Stimulated activated CD4-positive, alpha-beta T cell treated with anti-CD3 and anti-CD28 coated beads, Interleukin-2, amount 100 ng/mL, for 4 hours (primary cell): ENCODE measurements at regions not wholly inside any gene's neighbourhood (a gene's known extent, or its start where the extent isn't known, plus 50 kb on each side); places are given as distances from the start of the nearest gene placed in this dataset.
"Not testable (repeated sequence)": the region's sequence is repeated elsewhere in the genome, so short reads cannot be mapped to it uniquely, and the experiment has no call there.

Source experiments
- DNase-seq: peaks from one replicate; pipeline ENCODE4 v3.0.0-alpha.2; 2020; ENCODE audit warnings: low read depth

DNA sequence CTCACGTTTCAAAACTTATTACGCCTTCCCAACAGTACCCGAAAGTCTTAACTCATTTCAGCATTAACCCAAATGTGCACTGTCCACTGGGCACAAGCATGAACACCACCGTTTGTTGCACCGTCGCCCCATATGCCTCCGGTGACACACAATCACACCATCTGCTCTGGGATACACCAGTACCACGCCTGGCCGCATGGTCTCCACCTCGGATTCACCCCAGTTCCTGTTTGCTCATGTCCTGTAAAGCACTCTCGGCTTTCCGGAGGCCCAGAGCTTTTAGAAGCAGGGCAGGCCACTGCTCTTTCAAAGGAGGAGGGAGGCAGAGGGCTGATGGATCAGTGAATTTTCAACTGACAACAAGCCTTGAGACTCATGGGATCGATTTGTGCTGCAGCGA, 1570.0 kb upstream of the DEFB115 start:
- DNase-seq: no peak

DNA sequence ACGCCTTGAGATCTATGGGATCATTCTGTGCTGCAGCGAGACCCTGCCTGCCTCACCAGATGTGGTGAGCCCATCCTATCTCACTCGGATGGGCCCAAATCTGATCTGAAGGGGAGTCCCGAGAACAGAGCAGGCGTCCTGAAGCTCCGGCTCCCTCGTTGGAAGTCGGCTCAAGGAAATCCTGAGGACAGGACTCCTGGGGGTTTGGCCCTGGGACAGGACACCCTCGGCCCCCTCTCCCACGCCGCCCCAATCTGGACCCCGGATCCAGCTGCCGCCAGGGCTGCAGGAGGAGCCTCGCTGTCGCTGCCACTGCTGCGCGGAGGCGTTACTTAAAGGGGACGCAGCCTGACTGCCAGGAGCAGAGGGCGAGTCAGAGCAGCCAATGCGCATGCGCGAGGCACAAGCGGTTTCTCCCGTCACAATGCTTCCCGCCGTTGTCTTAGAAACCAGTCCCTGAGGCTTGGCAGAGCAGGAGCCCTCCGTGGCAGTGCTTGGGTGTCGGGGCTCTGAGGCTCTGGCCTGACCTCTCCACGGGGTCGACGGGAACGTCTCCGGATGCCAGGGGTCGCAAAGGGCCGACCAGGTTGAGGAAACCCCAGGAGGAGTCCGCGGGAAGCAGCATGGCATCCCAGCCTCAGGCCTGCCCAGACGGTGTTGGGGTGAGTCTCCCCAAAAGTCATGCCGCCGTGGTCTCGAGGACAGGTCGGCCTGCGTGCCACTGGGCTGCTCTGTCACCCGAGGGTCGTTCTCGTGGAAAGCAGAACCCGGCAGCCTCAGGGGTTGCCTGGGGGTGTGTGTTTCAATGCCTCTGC, 1567.8 kb upstream of the DEFB115 start:
- peak; percentile 28 for DNase-seq

DNA sequence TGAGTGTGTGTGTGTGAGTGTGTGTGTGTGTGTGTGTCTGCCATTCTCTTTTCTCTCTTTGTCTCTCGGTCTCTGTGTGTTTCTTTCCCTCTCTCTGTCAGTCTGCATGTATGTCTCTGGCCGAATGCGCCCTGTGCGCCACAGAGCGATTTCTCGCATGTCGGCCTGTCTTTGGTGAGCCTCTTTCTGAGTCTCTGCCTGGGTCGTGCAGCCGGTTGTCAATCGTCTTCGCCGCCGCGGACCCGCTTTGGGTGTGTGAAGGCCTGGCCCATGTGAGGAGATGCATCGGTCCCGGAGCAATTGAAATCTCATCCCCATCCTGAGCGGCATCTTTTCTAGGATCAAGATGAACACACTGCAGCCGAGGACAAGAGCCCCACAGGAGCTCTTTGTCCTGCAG, 1567.2 kb upstream of the DEFB115 start:
- DNase-seq: no peak

DNA sequence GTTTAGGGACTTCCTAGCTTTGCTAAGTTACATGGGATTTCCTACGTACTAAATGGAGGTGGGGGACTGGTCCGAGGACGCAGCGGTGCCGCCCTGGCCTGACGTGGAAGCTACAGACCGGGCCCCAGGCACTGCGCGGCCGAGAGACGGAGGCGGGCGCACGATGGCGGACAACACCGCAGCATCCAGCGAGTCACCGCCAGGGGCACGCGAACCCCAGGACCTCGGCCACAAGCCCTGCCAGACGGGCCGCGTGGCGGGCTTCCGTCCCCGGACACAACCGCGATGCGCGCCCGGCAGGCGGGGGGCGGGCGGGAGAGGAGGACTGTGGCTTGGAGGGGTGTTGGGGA, 1516.9 kb upstream of the DEFB115 start:
- no peak for DNase-seq

DNA sequence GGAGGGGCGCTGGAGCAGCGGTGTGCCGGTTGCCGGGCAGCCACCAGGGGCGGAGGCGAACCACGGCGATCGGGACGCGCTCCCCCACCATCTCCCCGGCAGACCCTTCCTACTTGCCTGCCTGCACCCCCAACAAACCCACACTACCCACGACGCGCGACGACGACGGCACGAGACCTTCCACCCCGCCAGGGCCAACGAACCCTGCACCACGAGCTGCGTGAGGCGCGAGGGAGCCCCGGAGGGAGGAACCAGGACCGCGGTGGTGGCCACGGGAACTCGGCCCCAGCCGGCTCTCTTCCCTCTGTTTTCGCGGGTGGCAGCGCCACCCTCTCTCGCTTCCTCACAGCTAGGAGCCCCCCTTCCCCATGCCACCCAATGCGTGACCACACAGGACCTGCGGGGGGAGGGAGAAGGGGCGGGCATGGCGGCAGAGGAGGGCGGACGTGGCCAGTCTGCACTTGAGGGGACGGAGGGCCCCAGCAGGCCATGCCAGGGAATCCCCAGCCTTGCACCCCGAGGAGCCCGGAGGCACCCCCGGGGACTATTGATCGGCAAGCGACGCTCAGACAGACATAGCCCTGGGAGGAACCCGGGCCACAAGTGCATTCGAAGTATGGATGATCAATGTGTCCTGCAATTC, 1516.4 kb upstream of the DEFB115 start:
- DNase-seq: no peak

DNA sequence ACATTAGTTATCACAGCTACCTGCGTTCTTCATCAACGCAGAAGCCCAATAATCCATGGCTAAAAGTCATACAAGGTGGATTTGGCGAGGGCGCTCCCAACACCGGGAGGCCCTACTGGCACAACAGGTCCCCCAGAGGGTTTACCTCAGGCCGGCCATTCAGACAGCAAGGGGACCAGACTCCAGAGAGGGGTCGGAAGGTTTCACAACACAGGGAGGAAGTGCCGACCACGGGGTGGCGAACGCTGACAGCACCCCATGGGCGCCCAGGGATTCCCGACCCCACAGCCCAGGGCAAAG, 1515.9 kb upstream of the DEFB115 start:
- no peak for DNase-seq

DNA sequence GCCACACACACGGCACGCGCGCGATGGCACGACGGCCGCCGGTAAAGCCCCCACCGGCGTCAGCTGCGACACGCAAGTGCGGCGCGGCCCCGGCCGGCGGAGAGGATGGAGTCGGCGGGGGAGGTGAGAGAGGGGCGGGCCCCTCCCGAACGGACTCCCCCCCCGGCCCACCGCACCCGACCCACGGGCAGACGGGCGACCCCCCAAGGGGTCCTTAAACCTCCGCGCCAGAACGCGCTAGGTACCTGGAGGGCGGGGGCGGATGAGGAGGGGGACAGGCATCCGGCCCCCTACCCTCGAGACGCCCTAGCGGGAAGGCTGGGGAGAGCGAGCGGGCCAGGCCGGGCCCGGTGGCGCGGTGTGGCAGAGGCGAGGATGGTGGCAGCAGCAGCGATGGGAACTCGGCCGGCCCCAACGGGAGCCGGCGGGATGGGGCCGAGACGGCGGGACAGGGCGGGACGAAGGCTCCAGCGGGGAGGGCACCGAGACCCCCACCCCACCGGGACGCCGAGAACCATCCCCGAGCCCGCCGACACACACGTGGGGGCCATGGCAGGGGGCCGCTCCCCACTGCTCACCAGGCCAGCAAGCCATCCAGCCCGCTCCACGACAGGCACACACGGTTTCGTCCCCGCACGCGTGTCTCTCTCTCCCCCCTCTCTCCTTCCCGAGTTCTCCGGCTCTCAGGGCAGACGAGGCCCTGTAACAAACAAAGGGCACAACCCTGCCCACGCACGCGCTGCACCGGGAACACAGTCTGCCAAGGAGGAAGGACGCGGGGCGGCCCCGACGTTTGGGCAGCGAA, 1515.4 kb upstream of the DEFB115 start:
- DNase-seq: no peak

DNA sequence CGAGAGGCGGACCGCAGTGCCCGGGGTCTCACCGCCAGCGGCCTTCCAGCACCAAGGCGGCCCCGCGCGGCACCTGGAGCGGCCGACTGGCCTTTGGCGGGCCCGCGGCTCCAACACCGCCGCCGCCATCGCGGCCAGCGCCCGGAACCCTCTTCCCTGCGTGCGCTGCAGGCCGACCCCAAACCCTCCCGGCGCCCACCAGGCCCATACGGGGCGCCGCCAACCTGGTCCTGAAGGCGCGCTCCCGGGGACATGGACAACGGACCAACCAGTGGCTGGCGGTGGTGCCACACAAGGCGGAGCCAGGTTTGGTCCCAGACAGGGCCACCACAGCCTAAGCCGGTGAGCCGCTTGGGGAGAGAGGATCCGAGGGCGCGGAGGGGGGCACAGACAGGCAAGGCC, 1514.8 kb upstream of the DEFB115 start:
- no peak for DNase-seq

DNA sequence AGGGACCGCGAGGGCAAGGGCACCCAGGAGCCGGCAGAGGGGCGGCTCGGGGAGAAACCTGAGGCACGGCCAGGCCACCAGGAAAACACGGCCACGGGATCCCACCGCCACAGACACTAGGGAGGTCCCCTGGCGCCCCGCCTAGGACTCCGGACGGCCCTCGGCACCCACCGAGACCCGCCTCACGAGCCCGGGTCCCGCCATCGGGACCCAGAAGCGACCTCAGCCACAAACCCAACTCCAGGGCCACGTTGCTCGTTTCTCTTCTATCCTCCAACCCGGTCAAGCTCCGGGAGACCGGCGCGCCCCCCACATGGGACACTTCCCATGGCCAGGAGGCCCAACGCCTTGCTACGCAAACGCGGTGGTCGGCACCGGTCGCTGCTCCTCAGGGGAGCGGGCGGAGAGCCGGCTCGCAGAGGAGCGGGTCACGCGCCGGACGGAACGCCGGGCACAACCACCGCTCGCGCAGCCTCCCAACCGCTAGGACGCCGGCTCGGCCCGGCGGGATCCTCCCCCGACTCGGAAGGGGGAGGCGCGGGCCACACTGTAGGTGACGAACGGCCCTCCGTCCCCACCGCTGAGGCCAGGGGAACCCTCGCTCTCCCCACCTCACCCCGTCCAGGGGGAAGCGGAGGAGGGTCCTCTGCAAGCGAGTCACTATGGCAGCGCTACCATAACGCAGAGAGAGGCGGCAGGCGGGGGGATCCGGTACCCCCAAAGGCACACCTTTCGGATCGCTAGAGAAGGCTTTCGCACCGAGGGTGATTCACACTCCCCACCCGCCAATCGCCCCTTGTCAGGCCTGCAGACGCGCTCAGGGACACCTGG, 1514.1 kb upstream of the DEFB115 start:
- no peak for DNase-seq

DNA sequence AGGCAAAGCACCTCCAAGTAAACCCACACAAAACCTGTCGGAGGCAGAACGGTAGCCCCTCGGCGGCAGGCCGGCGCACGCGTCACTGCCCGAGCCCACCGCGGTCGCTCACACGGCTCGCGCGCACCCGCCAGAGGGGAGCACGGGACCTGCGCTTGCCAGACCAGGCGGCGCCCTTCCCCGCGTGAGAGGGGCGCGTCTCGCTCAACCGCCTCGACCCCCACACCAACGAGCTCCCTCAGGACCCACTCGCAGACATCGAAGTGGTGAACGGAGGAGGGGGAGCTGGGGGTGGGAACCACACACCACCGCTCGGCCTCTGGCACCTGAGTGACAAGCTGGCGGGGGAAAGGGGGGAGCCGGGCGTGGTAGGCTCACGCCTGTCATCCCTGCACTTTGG, 1513.4 kb upstream of the DEFB115 start:
- no peak for DNase-seq

DNA sequence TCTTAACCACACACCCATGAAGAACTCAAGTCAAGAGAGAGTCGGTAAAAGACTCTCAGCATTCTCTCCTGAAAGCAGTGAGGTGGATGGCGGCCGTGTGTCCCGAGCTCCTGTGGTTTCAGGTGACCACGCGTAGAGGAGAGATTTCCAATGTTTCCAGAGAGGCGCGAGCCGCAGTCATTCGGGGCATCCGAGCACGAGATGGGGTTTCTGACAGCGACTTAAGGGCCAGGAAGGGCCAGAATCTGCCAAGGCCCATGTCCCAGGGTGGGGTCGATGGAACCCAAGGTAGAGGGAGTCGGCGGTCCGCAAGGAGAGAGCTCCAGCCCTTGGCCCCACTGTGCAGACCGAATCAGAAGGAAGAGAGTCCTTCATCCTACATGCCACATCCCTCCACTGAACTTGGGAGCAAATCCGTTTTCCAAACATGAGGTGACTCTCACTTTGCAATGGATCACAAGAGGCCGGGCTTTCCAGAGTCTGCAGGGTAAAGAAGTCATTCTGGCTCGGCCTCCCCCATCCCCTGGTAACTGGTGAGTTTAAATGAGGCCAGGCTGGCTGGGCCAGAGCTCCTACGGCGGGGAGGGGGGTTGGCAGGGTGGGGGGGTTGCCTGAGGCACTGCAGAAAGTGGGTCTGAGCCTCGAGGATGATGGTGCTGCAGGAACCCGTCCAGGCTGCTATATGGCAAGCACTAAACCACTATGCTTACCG, 1511.8 kb upstream of the DEFB115 start:
- DNase-seq: not testable (repeated sequence)

DNA sequence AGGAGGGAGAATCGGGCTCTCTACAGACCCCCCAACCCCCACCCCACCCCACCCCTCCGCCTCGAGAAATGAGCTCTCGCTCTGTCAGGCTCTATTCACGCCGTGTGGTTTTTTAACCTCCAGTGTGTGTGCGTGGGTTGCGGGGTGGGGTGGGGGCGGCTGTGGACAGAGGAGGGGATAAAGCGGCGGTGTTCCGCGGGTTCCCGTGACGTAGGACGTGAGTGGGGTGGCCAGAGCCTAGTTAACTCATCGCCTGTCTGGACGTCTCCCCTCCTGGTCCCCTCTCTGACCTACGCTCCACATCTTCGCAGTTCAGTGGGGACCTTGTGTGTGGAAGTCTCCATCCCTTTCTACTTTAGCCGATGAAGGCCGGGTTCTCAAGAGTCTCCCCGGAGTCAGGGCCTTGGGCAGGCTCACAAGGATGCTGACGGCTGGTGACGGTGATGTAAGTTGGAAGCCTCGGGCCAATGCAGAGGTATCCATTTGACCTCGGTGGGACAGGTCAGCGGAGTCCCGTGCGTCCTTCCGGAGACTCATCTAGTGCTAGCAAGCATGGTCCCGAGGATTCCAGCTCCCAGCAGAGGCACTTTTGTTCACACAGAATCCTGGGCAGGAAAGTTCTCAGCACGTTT, 1507.1 kb upstream of the DEFB115 start:
- no peak for DNase-seq

DNA sequence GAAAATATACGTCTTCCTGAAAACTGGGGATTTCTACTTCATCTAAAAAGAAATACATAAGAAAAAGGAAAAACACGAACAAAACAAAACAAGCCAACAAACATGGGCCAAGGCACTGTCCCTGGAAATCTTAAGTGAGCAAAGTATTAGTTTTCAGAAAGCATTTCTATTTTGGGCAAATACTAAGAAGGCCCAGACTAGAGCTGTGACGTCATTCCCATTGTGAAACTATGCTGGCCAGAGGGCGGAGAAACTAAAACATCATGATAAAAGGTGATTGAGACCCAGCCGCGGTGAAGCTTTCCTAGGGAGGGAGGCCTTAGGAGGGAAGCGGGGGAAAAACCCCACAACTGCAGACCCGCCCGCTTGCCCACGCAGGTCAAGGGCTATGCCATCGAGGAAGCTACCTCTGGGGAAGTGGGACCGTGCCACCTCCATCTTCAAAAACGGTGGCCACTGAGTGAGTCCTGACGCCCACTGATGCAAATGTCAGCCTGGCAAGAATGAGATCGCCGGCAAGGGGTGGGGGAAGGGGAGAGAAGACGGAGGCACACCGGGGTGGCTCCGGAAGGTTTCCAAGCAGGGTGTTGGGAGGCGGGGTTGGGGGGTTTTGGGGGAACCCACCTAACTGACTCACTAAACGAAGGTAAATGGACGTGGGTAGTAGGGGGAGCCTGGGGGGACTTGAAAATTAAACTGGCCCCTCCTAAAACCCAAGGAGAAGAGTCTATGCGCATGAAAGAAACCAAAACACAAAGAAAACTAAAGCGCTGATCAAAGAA, 1504.6 kb upstream of the DEFB115 start:
- peak; percentile 20 for DNase-seq

DNA sequence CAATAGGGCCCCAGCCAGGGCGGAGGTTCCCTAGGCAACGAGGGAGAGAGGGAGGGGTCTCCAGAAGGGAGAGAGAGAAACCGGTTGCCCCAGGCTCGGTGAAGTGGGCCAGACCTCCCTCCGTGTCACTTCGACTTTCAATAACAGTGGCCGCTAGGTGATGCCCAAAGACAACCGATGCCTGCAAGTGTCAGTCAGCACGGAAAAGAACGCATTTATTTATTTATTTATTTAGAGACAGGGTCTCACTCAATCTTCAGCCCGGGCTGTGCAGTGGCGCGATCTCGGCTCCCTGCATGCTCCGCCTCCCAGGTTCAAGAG, 1504.1 kb upstream of the DEFB115 start:
- peak; percentile 19 for DNase-seq

DNA sequence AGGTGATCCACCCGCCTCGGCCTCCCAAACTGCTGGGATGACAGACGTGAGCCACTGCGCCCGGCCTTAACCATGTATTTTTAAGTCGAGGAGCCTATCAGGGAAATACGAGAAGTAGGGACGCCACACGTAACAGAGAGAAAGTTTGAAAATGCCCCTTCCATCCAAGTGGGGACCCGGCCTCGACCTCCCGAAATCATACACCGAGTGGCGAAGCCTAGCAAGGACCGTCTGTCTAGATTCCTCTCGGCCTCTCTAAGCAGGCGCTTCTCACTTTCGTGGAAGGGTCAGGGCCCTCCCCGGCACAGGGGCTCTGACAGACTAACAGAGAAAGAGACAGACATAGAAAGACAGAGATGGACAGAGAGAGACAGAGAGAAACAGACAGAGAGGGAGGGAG, 1503.6 kb upstream of the DEFB115 start:
- DNase-seq: not testable (repeated sequence)

DNA sequence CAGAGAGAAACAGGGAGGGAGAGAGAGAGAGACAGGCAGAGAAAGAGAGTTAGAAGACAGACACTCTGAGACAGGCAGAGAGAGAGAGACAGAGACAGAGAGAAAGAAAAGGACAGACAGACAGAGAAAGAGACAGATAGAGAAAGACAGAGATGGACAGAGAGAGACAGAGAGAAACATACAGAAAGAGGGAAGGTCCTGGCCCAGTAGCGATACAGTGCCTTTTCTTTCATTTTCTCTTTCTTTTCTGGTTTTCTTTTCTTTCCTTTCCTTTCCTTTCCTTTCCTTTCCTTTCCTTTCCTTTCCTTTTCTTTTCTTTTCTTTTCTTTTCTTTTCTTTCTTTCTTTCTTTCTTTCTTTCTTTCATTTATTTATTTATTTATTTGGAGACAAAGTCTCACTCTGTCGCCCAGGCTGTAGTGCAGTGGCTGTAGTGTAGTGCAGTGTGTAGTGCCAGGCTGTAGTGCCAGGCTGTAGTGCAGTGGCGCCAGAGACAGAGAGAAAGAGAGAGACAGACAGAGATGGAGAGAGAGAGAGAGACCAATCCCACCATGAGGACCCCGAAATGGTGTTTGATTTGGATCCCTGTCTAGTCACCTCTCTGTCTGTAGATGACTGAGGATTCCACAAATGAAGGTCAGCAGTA, 1501.5 kb upstream of the DEFB115 start:
- not testable (repeated sequence) for DNase-seq

DNA sequence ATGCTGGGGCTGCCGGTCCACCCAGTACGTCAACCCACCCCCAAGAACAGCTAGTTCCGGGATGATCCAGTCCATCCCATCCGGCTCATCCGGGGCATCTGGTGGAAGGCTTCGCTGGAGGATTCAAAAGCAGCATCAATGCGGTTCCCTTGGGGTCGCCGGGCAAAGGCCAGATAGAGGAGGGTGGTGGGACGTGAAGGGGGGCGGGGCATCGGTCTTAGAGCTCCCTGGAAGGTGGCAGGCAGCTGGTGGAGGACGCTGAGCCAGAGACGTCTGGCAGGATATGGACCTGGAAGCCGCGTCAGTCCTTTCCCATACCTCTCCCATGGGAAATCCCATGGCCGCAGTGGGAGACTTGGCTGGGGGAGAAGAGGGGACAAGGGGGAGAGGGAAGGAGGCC, 1500.8 kb upstream of the DEFB115 start:
- no peak for DNase-seq

DNA sequence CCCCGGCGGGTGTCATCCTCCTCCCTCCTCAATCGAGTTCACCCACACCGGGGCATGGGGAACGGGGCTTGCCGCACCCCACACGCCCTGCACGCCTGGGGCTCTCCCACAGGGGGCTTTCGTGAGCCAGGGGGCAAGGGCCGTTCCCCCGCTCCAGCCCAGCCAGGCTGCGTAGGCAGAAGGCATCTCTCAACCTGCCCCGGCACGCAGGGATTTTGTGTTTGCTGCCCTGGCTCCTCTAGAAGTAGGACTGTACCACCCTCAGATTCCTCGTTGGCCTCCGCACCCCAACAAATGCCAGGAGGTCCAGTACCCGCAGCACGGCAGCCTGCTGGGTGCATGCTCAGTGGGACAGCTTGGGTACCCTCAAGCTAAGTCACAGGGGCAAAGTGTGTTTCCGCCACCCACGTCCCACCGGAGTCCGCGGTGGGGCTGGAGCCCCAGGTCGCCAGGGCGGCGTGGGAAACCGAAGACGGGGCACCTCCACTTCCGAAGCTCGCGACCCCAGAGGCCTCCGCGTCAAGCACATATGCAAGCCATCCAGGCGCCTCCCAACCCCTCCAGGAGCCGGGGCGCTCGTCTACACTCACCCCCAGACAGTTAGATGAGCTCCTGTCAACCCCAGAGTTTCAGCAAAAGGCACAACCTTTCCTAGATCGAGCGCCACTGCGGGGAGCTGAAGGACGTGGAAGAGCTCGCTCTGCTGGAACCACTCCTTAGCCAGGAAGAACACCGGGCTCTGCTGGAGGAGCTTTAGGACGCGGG, 1495.7 kb upstream of the DEFB115 start:
- not testable (repeated sequence) for DNase-seq

DNA sequence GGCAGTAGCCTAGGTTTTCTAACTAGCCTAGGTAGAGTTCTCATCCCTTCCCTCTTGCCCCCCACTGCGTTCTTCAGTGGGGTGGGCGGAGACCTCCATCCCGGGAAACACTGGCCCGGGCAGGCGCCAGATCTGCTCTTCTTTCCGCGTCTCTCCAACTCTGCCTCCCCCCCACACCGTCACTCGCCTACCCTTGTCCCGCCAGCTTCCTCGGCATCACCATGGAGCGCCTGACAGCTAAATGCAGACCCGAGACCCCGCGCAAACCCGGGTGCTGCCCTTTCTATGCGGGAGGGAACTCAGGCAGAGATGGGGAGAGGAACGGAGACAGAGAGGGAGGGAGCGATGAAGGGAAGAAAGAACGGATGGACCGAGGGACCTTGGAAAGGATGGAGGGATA, 1494.8 kb upstream of the DEFB115 start:
- DNase-seq: no peak
